RWPE2 (cell line): ENCODE measurements at regions not wholly inside any gene's neighbourhood (a gene's known extent, or its start where the extent isn't known, plus 50 kb on each side); places are given as distances from the start of the nearest gene placed in this dataset.
A peak's percentile ranks its signal among the peaks of the same experiment; 100 is the strongest.

Experiments used
- ATAC-seq: fragments of 200-7000 bp; cut with Tn5 transposase; 3 replicates; pipeline ENCODE4 v1.9.1; 2021; ENCODE audit warnings: low read depth
- DNase-seq: peaks from one replicate; pipeline ENCODE4 v3.0.0-alpha.2; 2020; ENCODE audit warnings: low spot score
- H3K27ac ChIP-seq: fragments of 450-650 bp; 2 replicates; pipeline ENCODE4 v1.5.1; 2017; ENCODE audit warnings: mild to moderate bottlenecking; ENCODE audit not compliant: poor library complexity, severe bottlenecking
- H3K27me3 ChIP-seq: fragments of 250-450 bp; sonication (Bioruptor Pico); 2 replicates; pipeline ENCODE4 v1.5.1; 2021; ENCODE audit warnings: mild to moderate bottlenecking, moderate library complexity; ENCODE audit not compliant: insufficient read depth, poor library complexity, severe bottlenecking
- H3K36me3 ChIP-seq: fragments of 250-450 bp; sonication (Bioruptor Pico); 2 replicates; pipeline ENCODE4 v1.5.1; 2020; ENCODE audit warnings: low read depth, mild to moderate bottlenecking, moderate library complexity
- H3K4me1 ChIP-seq: fragments of 250-450 bp; sonication (Bioruptor Pico); 2 replicates; pipeline ENCODE4 v1.5.1; 2021; ENCODE audit warnings: mild to moderate bottlenecking, moderate library complexity; ENCODE audit not compliant: insufficient read depth, poor library complexity, severe bottlenecking
- H3K4me3 ChIP-seq: fragments of 250-450 bp; sonication (Bioruptor Pico); 2 replicates; pipeline ENCODE4 v1.5.1; 2021; ENCODE audit warnings: mild to moderate bottlenecking, moderate library complexity; ENCODE audit not compliant: severe bottlenecking
- H3K9me3 ChIP-seq: fragments of 250-450 bp; sonication (Bioruptor Pico); 2 replicates; pipeline ENCODE4 v1.5.1; 2021; ENCODE audit warnings: mild to moderate bottlenecking, moderate library complexity; ENCODE audit not compliant: severe bottlenecking
- TF ChIP-seq, protein P1 (sequence below): fragments of 450-650 bp; IDR thresholded peaks from one replicate; pipeline ENCODE4 v1.5.1; 2017; ENCODE audit warnings: mild to moderate bottlenecking, moderate library complexity; ENCODE audit not compliant: poor library complexity, severe bottlenecking

DNA sequence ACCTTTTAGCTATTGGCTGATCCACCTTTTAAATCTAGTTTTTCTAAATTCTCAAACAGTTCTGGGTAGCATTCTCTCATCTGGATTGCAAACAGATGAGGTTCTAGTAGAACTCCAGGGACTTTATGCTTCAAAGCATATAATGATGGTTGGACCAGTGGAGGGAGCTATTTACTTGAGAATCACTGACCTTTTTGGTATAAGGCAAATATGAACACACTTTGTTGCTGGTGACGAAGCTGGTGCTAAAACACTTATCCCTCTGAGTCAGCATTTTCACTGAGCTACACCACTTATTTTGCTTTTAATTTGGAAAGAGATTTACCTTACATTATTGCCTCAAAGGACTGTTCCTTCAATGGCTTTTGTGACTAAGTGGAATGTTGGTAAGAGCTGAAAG lies 58.6 kb upstream of the SLITRK3 start:
- H3K4me3 ChIP-seq: no peak overlapping the region
- 0 out of 3 replicates have a peak, but pooled peaks have one; percentile 58 for ATAC-seq
- no peaks in the 10 kb centered on the region for H3K9me3 ChIP-seq
- no peaks in the 10 kb centered on the region for H3K27me3 ChIP-seq
- H3K36me3 ChIP-seq: no peaks in the 10 kb centered on the region
- DNase-seq: no peak
- TF ChIP-seq, protein P1, sequence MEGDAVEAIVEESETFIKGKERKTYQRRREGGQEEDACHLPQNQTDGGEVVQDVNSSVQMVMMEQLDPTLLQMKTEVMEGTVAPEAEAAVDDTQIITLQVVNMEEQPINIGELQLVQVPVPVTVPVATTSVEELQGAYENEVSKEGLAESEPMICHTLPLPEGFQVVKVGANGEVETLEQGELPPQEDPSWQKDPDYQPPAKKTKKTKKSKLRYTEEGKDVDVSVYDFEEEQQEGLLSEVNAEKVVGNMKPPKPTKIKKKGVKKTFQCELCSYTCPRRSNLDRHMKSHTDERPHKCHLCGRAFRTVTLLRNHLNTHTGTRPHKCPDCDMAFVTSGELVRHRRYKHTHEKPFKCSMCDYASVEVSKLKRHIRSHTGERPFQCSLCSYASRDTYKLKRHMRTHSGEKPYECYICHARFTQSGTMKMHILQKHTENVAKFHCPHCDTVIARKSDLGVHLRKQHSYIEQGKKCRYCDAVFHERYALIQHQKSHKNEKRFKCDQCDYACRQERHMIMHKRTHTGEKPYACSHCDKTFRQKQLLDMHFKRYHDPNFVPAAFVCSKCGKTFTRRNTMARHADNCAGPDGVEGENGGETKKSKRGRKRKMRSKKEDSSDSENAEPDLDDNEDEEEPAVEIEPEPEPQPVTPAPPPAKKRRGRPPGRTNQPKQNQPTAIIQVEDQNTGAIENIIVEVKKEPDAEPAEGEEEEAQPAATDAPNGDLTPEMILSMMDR: peak; percentile 31
- H3K27ac ChIP-seq: no peak overlapping the region
- peaks cover 3% of the 10 kb centered on the region for H3K4me1 ChIP-seq
